ENCODE measurements at regions not wholly inside any gene's neighbourhood (a gene's known extent, or its start where the extent isn't known, plus 50 kb on each side); places are given as distances from the start of the nearest gene placed in this dataset.
"Not testable (repeated sequence)": the region's sequence is repeated elsewhere in the genome, so short reads cannot be mapped to it uniquely, and the experiment has no call there.

DNA sequence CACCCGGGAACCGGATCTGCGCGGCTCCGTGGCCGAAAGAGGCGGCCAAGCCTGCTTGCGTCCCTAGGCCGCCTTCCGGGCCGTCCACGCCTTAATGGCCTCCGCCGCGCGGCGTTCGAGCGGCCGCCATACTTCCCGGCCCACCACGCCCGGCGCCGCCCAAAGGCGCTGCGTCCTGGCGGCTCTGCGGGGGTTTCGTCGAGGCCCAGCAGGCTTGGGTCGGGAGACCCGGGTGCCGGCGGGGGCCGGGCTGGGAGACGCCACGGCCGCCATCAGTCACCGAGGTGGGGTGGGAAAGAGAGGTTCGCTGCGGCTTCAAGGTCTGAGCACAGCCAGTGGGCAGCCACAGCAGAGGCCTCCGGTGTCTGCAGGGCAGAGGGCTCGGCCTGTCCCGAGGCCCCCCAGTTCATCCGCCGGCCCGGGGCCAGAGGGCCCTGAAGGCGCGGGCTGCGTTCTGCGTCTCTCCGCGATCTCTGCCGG lies 545.8 kb upstream of the CDH10 start:
- TF ChIP-seq, protein P1, sequence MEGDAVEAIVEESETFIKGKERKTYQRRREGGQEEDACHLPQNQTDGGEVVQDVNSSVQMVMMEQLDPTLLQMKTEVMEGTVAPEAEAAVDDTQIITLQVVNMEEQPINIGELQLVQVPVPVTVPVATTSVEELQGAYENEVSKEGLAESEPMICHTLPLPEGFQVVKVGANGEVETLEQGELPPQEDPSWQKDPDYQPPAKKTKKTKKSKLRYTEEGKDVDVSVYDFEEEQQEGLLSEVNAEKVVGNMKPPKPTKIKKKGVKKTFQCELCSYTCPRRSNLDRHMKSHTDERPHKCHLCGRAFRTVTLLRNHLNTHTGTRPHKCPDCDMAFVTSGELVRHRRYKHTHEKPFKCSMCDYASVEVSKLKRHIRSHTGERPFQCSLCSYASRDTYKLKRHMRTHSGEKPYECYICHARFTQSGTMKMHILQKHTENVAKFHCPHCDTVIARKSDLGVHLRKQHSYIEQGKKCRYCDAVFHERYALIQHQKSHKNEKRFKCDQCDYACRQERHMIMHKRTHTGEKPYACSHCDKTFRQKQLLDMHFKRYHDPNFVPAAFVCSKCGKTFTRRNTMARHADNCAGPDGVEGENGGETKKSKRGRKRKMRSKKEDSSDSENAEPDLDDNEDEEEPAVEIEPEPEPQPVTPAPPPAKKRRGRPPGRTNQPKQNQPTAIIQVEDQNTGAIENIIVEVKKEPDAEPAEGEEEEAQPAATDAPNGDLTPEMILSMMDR (IDR thresholded peaks at IDR 0.05), result no peak
- no peak for DNase-seq (ENCODE audit: low spot score in 2 of 2)
- Histone ChIP-seq H3K27ac (no peak overlapping the region), H3K27me3 (no peaks in the 10 kb centered on the region), H3K4me1 (no peaks in the 10 kb centered on the region), H3K36me3 (no peaks in the 10 kb centered on the region), H3K9me3 (no peaks in the 10 kb centered on the region), H3K4me3 (no peak overlapping the region)
- intact Hi-C loops (cut with DNase I), result no loop called here

DNA sequence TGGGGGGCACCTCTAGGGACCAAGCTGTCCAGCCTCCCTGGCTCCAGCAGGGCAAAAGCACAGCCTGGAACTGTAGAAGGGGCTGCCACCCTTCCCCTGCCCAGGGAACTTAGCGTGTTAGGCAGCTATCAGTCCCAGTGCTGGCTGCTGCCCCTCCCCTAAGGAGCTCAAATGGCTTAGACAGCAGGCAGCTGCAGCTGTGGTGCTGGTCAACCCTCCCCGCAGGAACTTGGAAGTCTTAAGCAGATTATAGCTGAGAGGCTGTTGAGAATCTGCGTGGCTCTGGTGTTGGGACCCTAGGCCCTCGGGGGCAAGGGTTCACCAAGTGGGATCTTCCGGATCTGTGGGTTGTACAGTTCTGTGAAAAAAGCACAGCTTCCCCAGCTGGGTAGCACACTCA lies 536.5 kb upstream of the CDH10 start:
- TF ChIP-seq, protein P1 (IDR thresholded peaks at IDR 0.05), result no peak
- Histone ChIP-seq H3K4me3 (no peak overlapping the region), H3K27ac (no peak overlapping the region), H3K9me3 (no peaks in the 10 kb centered on the region), H3K27me3 (no peaks in the 10 kb centered on the region), H3K36me3 (no peaks in the 10 kb centered on the region), H3K4me1 (no peaks in the 10 kb centered on the region)
- intact Hi-C loops (cut with DNase I), result no loop called here
- DNase-seq (ENCODE audit: low spot score in 2 of 2), result no peak

DNA sequence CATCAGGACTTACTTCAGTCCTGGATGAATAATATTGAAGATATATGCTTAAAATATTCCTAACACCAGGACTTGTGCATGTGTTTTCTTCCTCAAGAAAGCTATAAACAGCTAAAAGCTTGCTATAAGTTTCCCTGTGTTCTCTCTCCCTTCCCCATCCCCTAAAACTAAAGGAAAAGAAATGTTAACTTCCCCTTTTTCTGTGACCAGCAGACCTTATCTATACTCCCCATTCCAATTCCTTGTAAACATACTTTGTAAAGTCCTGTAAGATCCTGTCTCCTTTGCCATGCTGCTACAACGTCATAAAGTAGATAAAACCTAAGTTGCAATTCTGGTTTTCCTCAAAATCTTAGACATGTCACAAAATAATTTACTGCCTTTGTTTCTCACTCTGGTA lies 517.8 kb upstream of the CDH10 start:
- intact Hi-C loops (cut with DNase I); H3K9me3 ChIP-seq; DNase-seq (ENCODE audit: low spot score in 2 of 2); H3K36me3 ChIP-seq; H3K27me3 ChIP-seq; H3K4me3 ChIP-seq; H3K4me1 ChIP-seq; H3K27ac ChIP-seq: not testable (repeated sequence)

DNA sequence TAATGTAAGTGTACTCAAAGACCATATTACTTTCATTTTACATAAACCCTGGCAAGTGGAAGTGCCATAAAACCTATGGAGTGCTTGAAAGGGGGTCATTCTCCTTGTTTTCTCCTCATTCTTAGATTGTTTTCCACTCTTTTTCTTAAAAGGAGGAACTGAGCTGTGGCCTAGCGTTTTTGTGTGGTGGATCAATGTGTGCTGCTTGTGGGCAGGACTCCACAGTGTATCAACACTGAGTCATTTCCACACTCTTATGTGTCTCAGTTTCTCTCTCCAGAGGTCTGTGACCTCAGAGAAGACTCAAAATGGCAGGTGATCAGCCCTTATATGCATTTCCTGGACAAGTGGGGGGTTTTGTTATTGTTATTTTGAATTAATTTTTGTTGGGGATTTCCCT lies 516.1 kb upstream of the CDH10 start:
- intact Hi-C loops (cut with DNase I), result no loop called here
- no peaks in the 10 kb centered on the region for H3K4me1 ChIP-seq
- H3K27me3 ChIP-seq, result no peaks in the 10 kb centered on the region
- DNase-seq (ENCODE audit: low spot score in 2 of 2), result no peak
- no peaks in the 10 kb centered on the region for H3K9me3 ChIP-seq
- H3K4me3 ChIP-seq, result no peak overlapping the region
- no peaks in the 10 kb centered on the region for H3K36me3 ChIP-seq
- H3K27ac ChIP-seq, result no peak overlapping the region
- TF ChIP-seq, protein P1 (IDR thresholded peaks at IDR 0.05), result no peak

DNA sequence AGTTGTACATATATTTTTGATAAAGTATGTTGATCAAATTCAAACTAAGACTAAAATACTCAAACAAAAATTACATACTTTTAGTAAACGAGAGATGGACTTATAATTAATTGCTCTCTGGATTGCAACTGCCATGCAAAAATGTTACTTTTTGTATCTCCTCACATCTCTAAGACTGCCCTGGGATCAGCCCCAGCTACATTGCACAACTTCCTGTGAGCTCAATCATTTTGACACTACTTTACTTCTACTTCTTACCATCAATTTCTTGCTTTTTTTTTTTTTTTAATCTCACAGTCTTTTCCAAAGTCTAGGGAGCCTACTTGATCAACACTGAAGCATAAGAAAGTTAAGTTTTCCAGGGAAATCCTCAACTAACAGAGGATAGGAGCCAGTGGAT lies 506.0 kb upstream of the CDH10 start:
- TF ChIP-seq, protein P1 (IDR thresholded peaks at IDR 0.05), result no peak

DNA sequence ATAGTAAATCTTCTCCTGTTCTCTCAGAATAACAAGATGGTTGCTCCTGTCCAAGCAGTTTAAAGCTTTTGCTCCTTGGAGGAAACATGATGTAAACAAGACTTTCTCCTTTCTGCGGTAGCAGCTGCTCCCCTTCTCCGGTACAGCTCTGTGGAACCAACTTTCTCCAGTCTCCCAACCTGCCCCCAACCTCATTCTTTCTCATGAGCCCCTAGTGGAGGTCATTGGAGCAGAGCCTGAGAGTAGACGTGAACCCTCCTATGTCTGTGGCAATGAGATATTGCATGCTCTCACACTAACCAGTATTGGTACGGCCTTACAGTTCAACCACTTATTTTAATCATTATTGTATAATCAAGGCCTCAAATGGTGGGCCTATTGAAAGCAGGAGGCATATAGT lies 483.8 kb upstream of the CDH10 start:
- no peaks in the 10 kb centered on the region for H3K27me3 ChIP-seq

More for the DNA sequence above, 506.0 kb upstream of the CDH10 start:
- no peaks in the 10 kb centered on the region for H3K4me1 ChIP-seq
- no peak for DNase-seq (ENCODE audit: low spot score in 2 of 2)
- H3K9me3 ChIP-seq, result no peaks in the 10 kb centered on the region
- H3K27ac ChIP-seq, result no peak overlapping the region
- no peaks in the 10 kb centered on the region for H3K36me3 ChIP-seq
- intact Hi-C loops (cut with DNase I), result no loop called here
- H3K27me3 ChIP-seq, result no peaks in the 10 kb centered on the region
- H3K4me3 ChIP-seq, result no peak overlapping the region

More for the DNA sequence above, 483.8 kb upstream of the CDH10 start:
- Histone ChIP-seq H3K4me1 (no peaks in the 10 kb centered on the region), H3K4me3 (no peak overlapping the region), H3K36me3 (no peaks in the 10 kb centered on the region), H3K9me3 (no peaks in the 10 kb centered on the region), H3K27ac (no peak overlapping the region)
- TF ChIP-seq, protein P1 (IDR thresholded peaks at IDR 0.05), result no peak
- DNase-seq (ENCODE audit: low spot score in 2 of 2), result no peak
- intact Hi-C loops (cut with DNase I), result no loop called here
